Activated CD8-positive, alpha-beta memory T cell treated with anti-CD3 and anti-CD28 coated beads for 36 hours (primary cell): ENCODE measurements at regions not wholly inside any gene's neighbourhood (a gene's known extent, or its start where the extent isn't known, plus 50 kb on each side); places are given as distances from the start of the nearest gene placed in this dataset.

ENCODE experiments used
- CTCF ChIA-PET: fragments of 350-600 bp; sonication (Branson Sonifier 250); formaldehyde crosslinking; loops from one replicate; lab custom pipeline; 2021; ENCODE audit warnings: antibody characterized with exemption; lab: Charles Lee
- POLR2A ChIA-PET: fragments of 350-600 bp; sonication (Branson Sonifier 250); formaldehyde crosslinking; loops from one replicate; lab custom pipeline; 2021; ENCODE audit warnings: antibody characterized with exemption; lab: Charles Lee

DNA sequence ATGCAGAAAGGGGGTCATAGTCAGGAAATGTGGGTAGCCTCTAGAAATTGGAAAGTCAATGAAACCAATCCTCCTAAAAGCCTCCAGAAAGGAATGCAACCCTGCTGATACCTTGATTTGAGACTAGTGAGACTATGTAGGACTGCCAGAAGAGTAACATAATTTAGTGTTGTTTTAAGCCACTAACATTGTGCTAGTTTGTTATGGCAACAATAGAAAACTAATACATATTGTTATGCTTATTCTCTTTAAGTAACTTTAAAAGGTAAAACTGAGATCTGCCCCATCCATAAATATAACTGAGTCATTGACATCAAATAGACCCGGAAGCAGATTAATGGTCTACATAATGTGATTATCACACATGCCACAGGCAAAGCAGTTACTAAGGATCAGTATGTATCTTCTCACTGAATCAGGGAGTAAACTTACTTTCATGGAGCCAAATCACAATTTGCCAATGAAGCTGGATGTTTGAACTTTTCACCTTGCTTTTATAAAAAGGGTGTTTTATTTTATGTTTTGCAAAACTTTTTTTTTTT, 146.4 kb upstream of the TMEM106B start:
- CTCF ChIA-PET = no interaction called here
- POLR2A ChIA-PET = no interaction called here

GRCh38 chr7:12066004-12066403, 145.1 kb upstream of the TMEM106B start:
- ChIA-PET POLR2A (no interaction called here), CTCF (no interaction called here)

- CTCF ChIA-PET = no interaction called here
- POLR2A ChIA-PET = no interaction called here
Measured at GRCh38 chr7:12066521-12066920, 144.6 kb upstream of the TMEM106B start.

- POLR2A ChIA-PET = no interaction called here
- CTCF ChIA-PET = interaction anchor here (1.5 kb wide), 1 partner anchor 252 kb away, joined by 3 read pairs; no protein-coding TSS in a partner anchor
Measured at GRCh38 chr7:12067156-12067831, 143.8 kb upstream of the TMEM106B start.

- ChIA-PET CTCF (no interaction called here), POLR2A (no interaction called here)
Measured at GRCh38 chr7:12069757-12070156, 141.3 kb upstream of the TMEM106B start.

DNA sequence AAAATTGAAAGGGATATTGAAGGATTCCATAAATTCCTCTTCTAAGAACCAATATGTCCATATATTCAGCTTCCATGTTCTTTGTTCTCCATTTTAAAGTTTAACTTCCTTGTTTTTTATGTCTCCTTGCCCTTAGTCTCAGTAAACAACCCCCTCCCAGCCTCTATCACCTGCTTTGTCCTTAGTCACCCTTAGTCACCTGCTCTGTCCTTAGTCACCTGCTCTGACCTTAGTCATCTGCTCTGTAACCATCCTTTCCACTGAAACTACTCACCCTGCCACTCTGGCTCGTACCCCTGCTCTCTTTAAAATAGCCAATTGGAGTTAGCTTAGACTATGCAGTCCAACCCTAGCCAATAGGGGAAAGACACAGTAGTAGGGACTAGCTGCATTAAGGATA, 136.2 kb upstream of the TMEM106B start:
- ChIA-PET CTCF (interaction anchor here (0.6 kb wide), 1 partner anchor 10 kb away, joined by 4 read pairs; no protein-coding TSS in a partner anchor), POLR2A (no interaction called here)

DNA sequence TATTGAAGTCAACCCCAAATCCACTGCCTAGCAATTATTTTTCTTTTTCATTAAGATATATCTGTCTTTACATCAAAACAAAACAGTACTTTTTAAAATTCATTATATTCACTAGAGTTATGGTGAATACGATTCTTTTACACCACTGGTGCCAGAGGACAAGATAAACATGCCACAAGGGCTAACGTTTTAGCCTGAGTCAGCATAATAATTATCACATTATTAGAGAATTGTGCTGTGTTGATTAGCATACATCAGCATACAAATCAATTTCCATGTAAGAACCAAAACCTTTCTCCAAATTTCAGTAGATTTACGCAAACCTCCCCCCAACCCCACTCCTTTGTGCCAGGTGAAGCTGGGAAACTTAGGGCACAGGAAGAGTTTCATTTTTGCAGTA, 131.1 kb upstream of the TMEM106B start:
- CTCF ChIA-PET = no interaction called here
- POLR2A ChIA-PET = no interaction called here

GRCh38 chr7:12085516-12085915, 125.6 kb upstream of the TMEM106B start:
- ChIA-PET CTCF (interaction anchor here (0.7 kb wide), 1 partner anchor 11 kb away, joined by 4 read pairs; no protein-coding TSS in a partner anchor), POLR2A (no interaction called here)

DNA sequence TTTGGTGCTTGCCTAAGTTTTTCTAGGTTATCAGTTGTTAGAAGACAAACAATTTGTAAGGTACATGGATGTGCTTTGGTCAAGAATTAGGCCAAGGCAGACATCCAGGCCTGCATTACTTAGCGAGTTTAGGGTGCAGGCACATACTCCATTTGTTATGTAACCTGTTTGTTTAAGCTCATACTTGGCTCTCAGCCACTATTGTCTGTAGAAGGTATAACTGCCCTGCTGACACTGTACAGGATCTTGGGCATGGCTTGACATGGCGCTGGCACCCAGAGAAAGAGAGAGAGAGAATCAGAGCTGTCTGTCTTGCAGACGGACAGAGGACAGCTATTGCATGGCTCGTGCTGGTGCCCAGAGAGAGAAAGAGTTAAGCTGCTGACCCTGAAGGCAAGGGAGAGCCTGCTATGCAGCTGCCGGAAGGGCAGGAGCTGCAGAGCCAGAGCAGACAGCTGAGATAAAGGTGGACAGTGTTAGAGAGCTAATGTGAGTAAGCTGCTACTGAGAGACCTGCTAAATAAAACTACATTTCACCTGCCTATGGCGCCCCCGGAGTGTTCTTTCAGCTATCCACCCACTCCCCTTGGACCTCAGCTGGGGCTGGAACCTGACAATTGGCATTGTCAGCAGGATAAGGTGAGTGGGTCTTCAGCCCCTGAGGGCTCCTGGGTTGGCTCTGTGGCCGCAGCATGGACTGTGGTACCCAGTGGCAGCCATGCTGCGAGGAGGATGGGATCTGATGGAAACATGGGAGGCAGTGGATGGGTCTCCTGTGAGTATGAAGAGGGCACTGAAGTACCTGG, 120.9 kb upstream of the TMEM106B start:
- ChIA-PET CTCF (no interaction called here), POLR2A (no interaction called here)

DNA sequence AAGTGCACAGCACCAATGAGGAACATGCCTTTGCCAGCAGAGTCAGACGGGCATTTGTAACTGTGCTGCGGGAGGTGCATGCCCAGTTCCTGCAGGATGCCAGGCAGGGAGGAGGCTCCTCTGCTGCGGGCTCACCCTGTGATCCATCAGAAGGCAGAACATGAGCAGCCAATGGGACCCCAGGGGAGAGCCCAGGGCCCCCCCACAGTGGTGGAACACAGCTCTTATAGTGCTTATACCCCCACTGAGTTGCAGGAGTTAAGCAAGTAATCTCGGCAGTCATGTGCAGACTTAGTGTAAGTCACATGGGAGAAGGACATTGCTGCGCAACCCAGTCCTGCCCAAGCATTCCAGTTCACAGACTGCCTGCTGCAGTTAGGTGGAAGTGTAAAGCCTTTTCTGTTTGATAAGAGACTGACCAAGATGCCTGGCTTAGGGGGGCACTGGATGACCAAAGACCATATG, 120.3 kb upstream of the TMEM106B start:
- ChIA-PET POLR2A (no interaction called here), CTCF (no interaction called here)

DNA sequence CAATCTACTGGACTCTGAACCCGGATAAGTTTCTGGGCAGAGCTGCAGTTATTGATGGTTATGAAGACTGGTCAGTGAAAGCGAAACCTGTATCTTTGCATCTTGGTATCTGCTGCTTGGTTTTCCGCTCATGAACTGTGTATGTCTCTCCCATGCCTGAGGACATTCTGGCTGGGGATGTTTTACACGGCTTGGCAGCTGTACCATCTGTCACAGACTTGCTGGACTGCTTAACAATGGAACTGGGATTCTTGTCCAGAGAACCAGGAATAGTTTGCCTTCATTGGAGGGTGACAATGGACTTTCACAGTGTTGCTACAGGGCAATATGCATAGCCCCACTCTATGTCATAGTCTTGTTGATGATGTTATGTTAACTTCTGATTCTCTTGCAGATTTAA, 119.9 kb upstream of the TMEM106B start:
- CTCF ChIA-PET = no interaction called here
- POLR2A ChIA-PET = no interaction called here

GRCh38 chr7:12092499-12093130, 118.5 kb upstream of the TMEM106B start:
- CTCF ChIA-PET = no interaction called here
- POLR2A ChIA-PET = no interaction called here

DNA sequence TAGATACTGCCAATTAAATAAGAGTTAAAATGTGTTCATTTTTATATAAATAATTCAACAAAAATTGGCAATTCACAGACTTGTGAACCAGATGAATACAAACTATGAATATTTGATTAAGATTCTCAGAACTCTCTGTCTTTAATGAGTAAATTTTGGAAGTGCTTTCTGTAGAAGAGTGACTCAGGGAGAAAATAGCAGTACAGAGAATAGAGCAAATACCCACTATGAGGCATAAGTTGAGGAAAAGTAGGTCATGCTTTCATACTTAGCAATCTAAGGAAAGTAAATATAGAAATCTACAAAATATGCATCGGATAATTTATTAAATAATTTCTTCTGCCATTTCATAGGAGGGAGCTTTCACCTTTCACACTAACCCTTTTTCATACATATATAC, 117.7 kb upstream of the TMEM106B start:
- ChIA-PET POLR2A (no interaction called here), CTCF (no interaction called here)

- ChIA-PET CTCF (no interaction called here), POLR2A (no interaction called here)
Measured at GRCh38 chr7:12094365-12094921, 116.7 kb upstream of the TMEM106B start.

DNA sequence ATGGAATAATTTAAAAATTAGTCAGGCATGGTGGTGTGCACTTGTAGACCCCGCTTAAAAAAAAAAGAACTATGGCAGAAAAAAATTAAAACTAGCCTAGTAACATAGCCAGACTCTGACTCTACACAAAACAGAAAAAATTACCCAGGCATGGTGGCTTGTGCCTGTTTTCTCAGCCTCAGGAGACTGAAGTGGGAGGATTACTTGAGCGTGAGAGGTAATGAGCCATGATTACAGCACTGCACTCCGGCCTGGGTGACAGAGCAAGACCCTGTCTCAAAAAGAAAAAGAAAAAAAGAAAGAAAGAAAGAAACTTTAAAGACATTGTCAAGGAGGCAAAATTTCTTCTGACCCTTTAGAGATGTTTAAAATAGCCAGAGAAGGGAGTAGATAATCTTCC, 109.0 kb upstream of the TMEM106B start:
- ChIA-PET CTCF (no interaction called here), POLR2A (no interaction called here)

DNA sequence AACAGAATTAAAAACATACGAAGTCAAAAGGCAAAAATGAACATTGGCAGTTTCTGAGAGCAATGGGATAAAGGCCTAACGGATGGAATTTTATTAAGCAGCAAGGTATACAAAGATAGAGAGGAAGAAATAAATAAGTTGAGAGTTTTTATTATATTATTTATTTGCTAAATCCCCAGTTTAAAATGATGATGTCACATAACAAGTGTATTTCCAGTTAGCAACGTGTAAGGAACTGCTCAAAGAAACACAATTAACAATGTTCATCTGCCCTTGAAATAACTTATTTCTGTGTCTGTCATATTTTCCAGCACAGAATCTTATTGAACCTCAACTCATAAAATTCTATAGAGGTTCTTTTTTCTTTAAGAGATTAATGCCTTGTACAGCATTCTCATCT, 108.6 kb upstream of the TMEM106B start:
- ChIA-PET POLR2A (no interaction called here), CTCF (no interaction called here)

GRCh38 chr7:12103948-12104347, 107.1 kb upstream of the TMEM106B start:
- POLR2A ChIA-PET = no interaction called here
- CTCF ChIA-PET = no interaction called here

- POLR2A ChIA-PET = no interaction called here
- CTCF ChIA-PET = no interaction called here
Measured at GRCh38 chr7:12107381-12107780, 103.7 kb upstream of the TMEM106B start.

- CTCF ChIA-PET = no interaction called here
- POLR2A ChIA-PET = no interaction called here
Measured at GRCh38 chr7:12107841-12108254, 103.2 kb upstream of the TMEM106B start.

DNA sequence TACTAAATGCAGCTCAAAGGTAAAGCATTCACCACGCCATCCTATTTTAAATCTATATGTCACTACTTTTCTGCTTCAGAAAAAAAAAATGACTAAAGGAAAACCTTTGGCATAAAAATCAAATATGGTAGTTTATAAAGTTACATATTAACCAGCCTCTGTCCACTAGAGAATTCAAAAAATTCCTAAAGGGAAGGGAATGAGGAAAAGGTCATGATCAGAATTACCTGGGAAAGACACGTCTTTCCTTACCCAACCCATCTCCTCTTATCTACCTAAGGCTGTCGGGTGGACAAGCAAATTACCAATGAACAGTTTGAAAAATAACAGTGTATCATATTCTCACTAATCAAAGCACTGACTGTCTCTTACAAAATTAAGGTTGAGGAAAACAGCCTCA, 100.7 kb upstream of the TMEM106B start:
- CTCF ChIA-PET = no interaction called here

More for the DNA sequence above, 100.7 kb upstream of the TMEM106B start:
- POLR2A ChIA-PET = no interaction called here
